Neuronal stem cell (in vitro differentiated cells): ENCODE measurements at regions not wholly inside any gene's neighbourhood (a gene's known extent, or its start where the extent isn't known, plus 50 kb on each side); places are given as distances from the start of the nearest gene placed in this dataset.

Experiments
- DNase-seq: peaks from one replicate; pipeline ENCODE4 v3.0.0-alpha.2; 2013; ENCODE audit warnings: low spot score
- H2AFZ ChIP-seq: one replicate; pipeline ENCODE4 v1.6.1; 2013; ENCODE audit warnings: mild to moderate bottlenecking, low read length, inconsistent platforms
- H2AK5ac ChIP-seq: 2 replicates; pipeline ENCODE4 v1.6.1; 2013; ENCODE audit warnings: low read depth, mild to moderate bottlenecking, inconsistent platforms, low read length, moderate library complexity, mixed read lengths
- H2BK120ac ChIP-seq: 2 replicates; pipeline ENCODE4 v1.6.1; 2013; ENCODE audit warnings: low read depth, mild to moderate bottlenecking, inconsistent platforms, low read length, moderate library complexity, mixed read lengths
- H2BK12ac ChIP-seq: one replicate; pipeline ENCODE4 v1.6.1; 2013; ENCODE audit warnings: low read length, inconsistent platforms
- H2BK15ac ChIP-seq: 2 replicates; pipeline ENCODE4 v1.6.1; 2013; ENCODE audit warnings: mild to moderate bottlenecking, low read length, inconsistent platforms, mixed read lengths
- H2BK5ac ChIP-seq: one replicate; pipeline ENCODE4 v1.6.1; 2013; ENCODE audit warnings: inconsistent platforms, mild to moderate bottlenecking, low read length, moderate library complexity
- H3K14ac ChIP-seq: one replicate; pipeline ENCODE4 v1.6.1; 2013; ENCODE audit warnings: low read length, inconsistent platforms
- H3K18ac ChIP-seq: 2 replicates; pipeline ENCODE4 v1.6.1; 2013; ENCODE audit warnings: low read length, inconsistent platforms
- H3K23ac ChIP-seq: 2 replicates; pipeline ENCODE4 v1.6.1; 2013; ENCODE audit warnings: low read depth, mild to moderate bottlenecking, mixed read lengths, low read length, inconsistent platforms; ENCODE audit not compliant: poor library complexity
- H3K27ac ChIP-seq: replicated peaks from 3 replicates; pipeline ENCODE4 v1.5.1; 2013; ENCODE audit warnings: low read length, inconsistent platforms
- H3K27me3 ChIP-seq, 3 experiments: 2 replicates each; pipeline ENCODE4 v1.6.1; 2013; ENCODE audit warnings: low read length in 3 of 3, mild to moderate bottlenecking in 2 of 3, inconsistent platforms in 1 of 3, low read depth in 1 of 3, mixed read lengths in 1 of 3, moderate library complexity in 1 of 3; ENCODE audit not compliant: control insufficient read depth in 3 of 3, insufficient read depth in 3 of 3
- H3K36me3 ChIP-seq, 2 donors: replicated peaks in 1 of 2; 2 replicates each; pipeline ENCODE4 v1.6.1; 2013; ENCODE audit warnings: low read length in 2 of 2; ENCODE audit not compliant: control insufficient read depth in 2 of 2, insufficient read depth in 2 of 2
- H3K4ac ChIP-seq: 2 replicates; pipeline ENCODE4 v1.6.1; 2013; ENCODE audit warnings: inconsistent platforms, mild to moderate bottlenecking, low read length, moderate library complexity
- H3K4me1 ChIP-seq, 2 donors: 1 replicate in 1 of 2; 2 replicates in 1 of 2; pipeline ENCODE4 v1.6.1; 2013; ENCODE audit warnings: low read length in 2 of 2, low read depth in 1 of 2; ENCODE audit not compliant: control insufficient read depth in 2 of 2, insufficient read depth in 1 of 2
- H3K4me2 ChIP-seq: one replicate; pipeline ENCODE4 v1.6.1; 2013; ENCODE audit warnings: mild to moderate bottlenecking, low read length, inconsistent platforms; ENCODE audit not compliant: insufficient read depth, poor library complexity, severe bottlenecking
- H3K4me3 ChIP-seq, 2 donors: 2 replicates each; pipeline ENCODE4 v1.5.1; 2013; ENCODE audit warnings: low read length in 2 of 2, mild to moderate bottlenecking in 2 of 2, inconsistent platforms in 1 of 2, moderate library complexity in 1 of 2
- H3K79me1 ChIP-seq: one replicate; pipeline ENCODE4 v1.6.1; 2013; ENCODE audit warnings: low read depth, mild to moderate bottlenecking, inconsistent platforms, low read length, moderate library complexity
- H3K9ac ChIP-seq: one replicate; pipeline ENCODE4 v1.6.1; 2013; ENCODE audit warnings: mild to moderate bottlenecking, low read depth, low read length, inconsistent platforms; ENCODE audit not compliant: poor library complexity
- H3K9me3 ChIP-seq, 2 donors: replicated peaks in 1 of 2; 2 replicates each; pipeline versions ENCODE3 to v1.6.1; 2013; ENCODE audit warnings: low read length in 2 of 2, mild to moderate bottlenecking in 2 of 2, inconsistent platforms in 1 of 2, low read depth in 1 of 2, mixed read lengths in 1 of 2, moderate library complexity in 1 of 2; ENCODE audit not compliant: control insufficient read depth in 2 of 2, insufficient read depth in 1 of 2
- H4K8ac ChIP-seq: one replicate; pipeline ENCODE4 v1.6.1; 2013; ENCODE audit warnings: low read depth, mild to moderate bottlenecking, inconsistent platforms, low read length, moderate library complexity
- H4K91ac ChIP-seq: one replicate; pipeline ENCODE4 v1.6.1; 2013; ENCODE audit warnings: low read length, low read depth, mild to moderate bottlenecking, inconsistent platforms; ENCODE audit not compliant: poor library complexity
- WGBS, 2 donors: extraction: QIAGEN DNeasy Blood & Tissue Kit; methylation state at CpG; one replicate each; pipeline ENCODE4 v1.1.7; 2013; ENCODE audit warnings: missing lambda C conversion rate in 2 of 2, mixed read lengths in 1 of 2; ENCODE audit not compliant: insufficient read length in 2 of 2, insufficient replicate concordance in 1 of 2; ENCODE audit errors: extremely low coverage in 2 of 2; 5-methylcytosine and 5-hydroxymethylcytosine counted together

DNA sequence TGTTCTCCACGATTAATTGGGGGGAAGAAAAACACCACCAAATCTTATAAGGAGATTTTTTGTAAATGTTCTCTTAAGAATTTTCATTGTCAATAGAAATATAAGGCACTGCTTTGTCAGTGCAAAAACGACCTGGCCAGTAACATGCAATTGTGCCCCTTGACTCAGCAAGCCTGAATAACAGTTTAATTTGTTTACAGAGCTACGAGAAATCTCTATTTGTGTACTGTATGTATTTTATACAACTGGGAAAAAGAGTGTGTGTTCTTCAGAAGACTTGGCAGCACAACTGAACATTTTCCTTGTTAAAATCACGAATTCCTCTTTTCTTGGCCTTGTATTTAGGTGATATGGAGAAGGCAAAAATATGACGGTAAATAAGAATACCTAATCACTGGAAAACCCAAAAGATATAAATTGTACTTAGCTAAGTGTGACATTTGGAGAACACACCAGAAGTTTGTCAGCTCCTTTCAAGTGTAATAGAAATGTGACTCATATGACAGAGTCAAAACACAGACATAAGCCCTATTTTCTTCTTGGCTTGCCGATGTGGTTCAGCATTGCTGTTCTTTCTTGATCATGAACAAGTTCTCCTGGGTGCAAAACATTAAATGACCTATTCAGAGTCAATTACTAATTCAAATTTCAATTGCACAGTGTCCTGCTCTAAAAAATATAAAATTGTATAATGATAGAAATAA is 945.0 kb upstream of the INTU start:
- no peak overlapping the region for H3K27ac ChIP-seq
- H4K8ac ChIP-seq, result no peak overlapping the region
- peak overlapping the region; percentile 64 for H2AFZ ChIP-seq
- no peak overlapping the region for H3K14ac ChIP-seq
- no peak overlapping the region for H2BK12ac ChIP-seq
- no peak overlapping the region for H2BK15ac ChIP-seq
- no peak overlapping the region for H2BK120ac ChIP-seq
- H3K4ac ChIP-seq, result no peak overlapping the region
- no peak for DNase-seq
- H3K23ac ChIP-seq, result no peak overlapping the region
- no peak overlapping the region for H2AK5ac ChIP-seq
- no peaks in the 10 kb centered on the region for H3K27me3 ChIP-seq
- no peak overlapping the region for H4K91ac ChIP-seq
- H3K4me2 ChIP-seq, result no peak overlapping the region
- H3K4me3 ChIP-seq, result no peak overlapping the region
- no peaks in the 10 kb centered on the region for H3K9me3 ChIP-seq
- no peaks in the 10 kb centered on the region for H3K79me1 ChIP-seq
- no peak overlapping the region for H3K18ac ChIP-seq
- no peaks in the 10 kb centered on the region for H3K4me1 ChIP-seq
- no peaks in the 10 kb centered on the region for H3K36me3 ChIP-seq
- H2BK5ac ChIP-seq, result no peak overlapping the region
- no CpG with 5 or more reads among the region's 6 CpGs for WGBS, 2 donors
- H3K9ac ChIP-seq, result no peak overlapping the region

DNA sequence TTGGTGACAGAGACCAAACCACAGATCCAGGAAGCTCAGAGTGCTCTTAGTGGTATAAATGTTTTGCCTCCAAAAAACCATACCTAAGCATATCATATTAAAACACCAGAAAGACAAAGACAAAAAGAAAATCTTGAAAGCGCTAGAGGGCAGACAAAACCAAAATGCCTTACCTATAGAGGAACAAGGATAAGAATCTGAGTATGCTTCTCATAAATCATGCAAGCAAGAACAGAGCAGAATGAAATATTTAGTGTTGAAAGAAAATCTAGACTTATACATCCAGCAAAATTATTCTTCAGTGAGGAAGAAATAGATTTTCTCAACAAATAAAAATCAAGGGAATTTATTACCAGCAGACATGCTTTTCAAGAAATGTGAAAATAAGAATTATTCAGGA is 941.0 kb upstream of the INTU start:
- no peak overlapping the region for H2BK12ac ChIP-seq
- H3K4me3 ChIP-seq, result no peak overlapping the region
- H3K79me1 ChIP-seq, result no peaks in the 10 kb centered on the region
- no peaks in the 10 kb centered on the region for H3K4me1 ChIP-seq
- H3K36me3 ChIP-seq, result no peaks in the 10 kb centered on the region
- no peak overlapping the region for H3K27ac ChIP-seq
- no peak overlapping the region for H2AFZ ChIP-seq
- H2BK15ac ChIP-seq, result no peak overlapping the region
- H3K27me3 ChIP-seq, result no peaks in the 10 kb centered on the region
- no peak overlapping the region for H3K9ac ChIP-seq
- H3K9me3 ChIP-seq, result no peaks in the 10 kb centered on the region
- DNase-seq, result no peak
- no CpG with 5 or more reads among the region's 1 CpG for WGBS, 2 donors
- no peak overlapping the region for H3K18ac ChIP-seq
- H2AK5ac ChIP-seq, result no peak overlapping the region
- no peak overlapping the region for H4K91ac ChIP-seq
- no peak overlapping the region for H4K8ac ChIP-seq
- no peak overlapping the region for H3K4ac ChIP-seq
- no peak overlapping the region for H3K23ac ChIP-seq
- no peak overlapping the region for H2BK5ac ChIP-seq
- no peak overlapping the region for H2BK120ac ChIP-seq
- H3K14ac ChIP-seq, result no peak overlapping the region
- H3K4me2 ChIP-seq, result no peak overlapping the region

DNA sequence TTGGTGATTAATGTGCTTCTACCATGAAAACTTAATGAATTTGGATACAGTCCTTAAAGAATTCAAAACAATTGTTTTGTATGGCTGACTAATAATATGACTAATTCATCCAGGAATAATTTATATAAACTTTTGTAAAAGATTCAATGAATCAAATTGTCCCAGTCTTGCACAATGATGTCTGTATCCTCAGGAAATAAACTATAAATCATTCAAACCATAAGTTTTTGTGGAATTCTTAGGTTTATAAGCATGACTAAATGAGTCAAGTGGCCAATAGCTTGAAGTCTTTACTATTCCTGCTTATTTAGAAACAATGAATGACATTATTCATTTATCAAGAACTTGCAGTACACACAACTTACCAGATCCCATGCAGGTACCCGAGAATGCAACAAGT is 935.0 kb upstream of the INTU start:
- no peaks in the 10 kb centered on the region for H3K36me3 ChIP-seq
- no peak overlapping the region for H2BK120ac ChIP-seq
- H3K14ac ChIP-seq, result no peak overlapping the region
- no peak overlapping the region for H4K8ac ChIP-seq
- H3K4me1 ChIP-seq, result no peaks in the 10 kb centered on the region
- H2AFZ ChIP-seq, result no peak overlapping the region
- no peaks in the 10 kb centered on the region for H3K9me3 ChIP-seq
- no peak overlapping the region for H3K18ac ChIP-seq
- no CpG with 5 or more reads among the region's 1 CpG for WGBS, 2 donors
- DNase-seq, result no peak
- no peak overlapping the region for H2BK5ac ChIP-seq
- no peaks in the 10 kb centered on the region for H3K79me1 ChIP-seq
- H2AK5ac ChIP-seq, result no peak overlapping the region
- no peak overlapping the region for H3K4ac ChIP-seq
- no peak overlapping the region for H3K23ac ChIP-seq
- no peak overlapping the region for H3K27ac ChIP-seq
- no peak overlapping the region for H3K9ac ChIP-seq
- H2BK12ac ChIP-seq, result no peak overlapping the region
- no peaks in the 10 kb centered on the region for H3K27me3 ChIP-seq
- no peak overlapping the region for H4K91ac ChIP-seq
- H3K4me2 ChIP-seq, result no peak overlapping the region
- H3K4me3 ChIP-seq, result no peak overlapping the region
- H2BK15ac ChIP-seq, result no peak overlapping the region

GRCh38 chr4:126698224-126698623 is 934.5 kb upstream of the INTU start:
- Histone ChIP-seq H3K4me3 (no peak overlapping the region), H3K4me2 (no peak overlapping the region), H2BK12ac (no peak overlapping the region), H2AFZ (no peak overlapping the region), H3K27ac (no peak overlapping the region), H2AK5ac (no peak overlapping the region), H3K14ac (no peak overlapping the region), H2BK15ac (no peak overlapping the region), H3K4ac (no peak overlapping the region), H3K9ac (no peak overlapping the region), H4K91ac (no peak overlapping the region), H3K27me3 (no peaks in the 10 kb centered on the region), H4K8ac (no peak overlapping the region), H3K18ac (no peak overlapping the region), H3K4me1 (no peaks in the 10 kb centered on the region), H3K9me3 (no peaks in the 10 kb centered on the region), H3K23ac (no peak overlapping the region), H2BK5ac (no peak overlapping the region), H3K79me1 (no peaks in the 10 kb centered on the region), H2BK120ac (no peak overlapping the region), H3K36me3 (no peaks in the 10 kb centered on the region)
- WGBS, 2 donors, result no CpG with 5 or more reads among the region's 3 CpGs
- DNase-seq, result no peak
